ENCODE measurements at regions not wholly inside any gene's neighbourhood (a gene's known extent, or its start where the extent isn't known, plus 50 kb on each side); places are given as distances from the start of the nearest gene placed in this dataset.

GRCh38 chr2:7473135-7473771 lies 556.0 kb downstream of the RNF144A start:
- TF ChIP-seq REST (IDR thresholded peaks at IDR 0.05; ENCODE audit: low read depth) (no peak), EGR1 (IDR thresholded peaks at IDR 0.05; ENCODE audit: low read depth) (no peak)
